HG03460 (cell line): ENCODE measurements at regions not wholly inside any gene's neighbourhood (a gene's known extent, or its start where the extent isn't known, plus 50 kb on each side); places are given as distances from the start of the nearest gene placed in this dataset.

Experiments
- ATAC-seq: cut with Tn5 transposase; IDR thresholded peaks from one replicate; pipeline ENCODE4 v1.9.1; 2021; ENCODE audit not compliant: unreplicated experiment

DNA sequence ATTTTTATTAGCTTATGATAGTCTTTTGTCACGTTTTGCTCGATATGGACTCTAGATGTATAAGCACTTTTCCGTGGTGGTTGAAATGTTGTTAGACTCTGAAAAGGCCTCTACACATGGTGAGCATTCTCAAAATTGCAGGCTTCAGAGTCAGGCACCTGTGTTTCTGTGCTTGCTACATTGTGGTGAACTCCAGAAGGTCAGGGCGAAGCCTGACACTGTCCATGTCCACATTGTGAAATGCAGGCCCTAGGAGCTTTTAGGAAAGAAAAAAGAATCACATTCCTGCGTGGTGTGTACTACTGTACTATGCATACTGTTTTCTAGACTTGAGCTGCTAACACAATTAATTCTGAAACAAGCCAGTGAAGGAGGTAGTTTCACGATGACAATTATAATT, 86.3 kb downstream of the HS3ST1 start:
- no peak for ATAC-seq

DNA sequence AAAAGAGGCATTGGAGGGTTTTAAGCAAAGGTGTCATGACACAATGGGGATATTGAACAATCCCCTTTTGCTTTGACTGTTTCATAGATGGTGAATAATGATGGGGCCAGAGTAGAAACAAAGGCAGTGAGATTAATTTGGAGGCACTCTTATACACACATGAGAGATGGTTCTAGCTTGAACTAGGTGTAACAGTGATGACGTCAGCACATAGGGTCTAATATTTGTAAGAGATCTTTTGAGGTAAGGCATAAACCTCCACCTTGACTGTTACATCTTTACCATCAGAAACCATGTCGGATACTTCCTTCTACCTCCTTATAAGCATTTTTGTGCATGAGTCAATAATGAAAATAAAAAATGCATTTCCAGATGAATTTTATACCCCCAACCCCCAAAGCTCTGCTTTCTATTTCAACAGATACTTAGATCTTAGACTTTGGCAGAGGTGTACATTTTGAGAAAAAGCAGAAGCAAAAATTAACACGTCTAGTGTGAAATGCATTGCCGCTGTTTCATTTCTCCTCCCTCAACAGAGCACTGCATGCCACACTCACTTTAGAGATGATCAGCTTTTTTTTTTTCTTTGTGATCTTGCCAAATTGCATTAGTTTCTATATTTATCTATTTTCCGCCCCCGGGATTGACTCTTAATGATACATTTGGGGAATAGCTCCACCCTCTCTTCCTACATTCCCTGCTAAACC, 87.2 kb downstream of the HS3ST1 start:
- ATAC-seq: no peak

DNA sequence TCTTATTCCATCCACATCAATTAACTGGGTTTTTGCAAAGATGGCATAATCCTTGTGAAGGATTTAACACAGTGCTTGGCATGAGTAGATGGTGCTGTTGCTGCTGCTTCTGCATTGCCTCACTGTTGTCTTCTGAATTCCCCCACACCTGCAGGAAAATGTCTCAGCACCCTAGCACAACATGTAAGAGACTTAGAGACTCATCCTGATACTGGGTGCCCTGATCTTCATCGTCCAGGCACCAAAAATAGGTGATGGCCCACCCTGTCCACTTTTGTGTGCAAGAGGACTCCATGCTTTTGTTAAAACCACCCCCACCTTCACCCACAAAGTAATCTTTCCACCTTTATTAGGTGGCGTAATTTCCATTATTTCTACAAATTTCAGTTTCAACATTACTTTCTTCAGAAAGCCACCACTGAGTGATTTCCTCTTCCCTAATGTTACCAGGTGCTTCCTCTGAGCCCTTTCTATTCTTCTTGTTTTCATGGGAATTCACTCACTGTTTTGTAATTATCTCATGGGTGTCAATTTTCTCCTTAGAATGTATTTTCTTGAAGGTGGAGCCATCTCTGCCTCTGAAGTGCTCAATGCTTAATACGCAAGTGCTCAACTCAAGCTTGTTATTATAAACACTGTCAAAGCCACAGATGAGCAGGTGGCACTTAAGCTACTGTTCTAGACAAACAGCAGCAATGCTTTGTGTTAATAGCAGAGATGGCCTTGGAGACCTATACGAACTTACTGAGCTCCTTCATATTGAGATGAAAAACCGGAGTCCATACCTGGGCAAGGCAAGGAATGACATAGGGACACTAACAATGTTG, 89.5 kb downstream of the HS3ST1 start:
- no peak for ATAC-seq

DNA sequence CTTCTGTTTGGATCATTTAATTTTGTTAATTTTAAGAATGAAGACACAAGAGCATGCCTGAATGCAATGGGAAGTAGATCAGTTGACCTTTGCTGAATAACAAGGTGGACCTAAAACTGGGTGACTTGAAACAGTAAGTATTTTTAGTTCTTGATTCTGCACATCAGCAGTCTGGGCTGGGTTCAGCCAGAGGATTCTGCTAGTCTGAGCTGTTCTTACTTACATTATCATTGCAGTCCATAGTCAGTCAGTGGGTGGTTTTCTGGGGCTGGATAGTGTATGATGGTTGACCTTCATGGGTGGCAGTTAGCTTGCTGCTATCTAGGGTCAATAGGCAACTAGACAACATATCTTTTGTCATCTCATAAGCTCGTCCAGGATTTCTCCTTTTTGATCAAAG, 91.4 kb downstream of the HS3ST1 start:
- ATAC-seq: no peak

DNA sequence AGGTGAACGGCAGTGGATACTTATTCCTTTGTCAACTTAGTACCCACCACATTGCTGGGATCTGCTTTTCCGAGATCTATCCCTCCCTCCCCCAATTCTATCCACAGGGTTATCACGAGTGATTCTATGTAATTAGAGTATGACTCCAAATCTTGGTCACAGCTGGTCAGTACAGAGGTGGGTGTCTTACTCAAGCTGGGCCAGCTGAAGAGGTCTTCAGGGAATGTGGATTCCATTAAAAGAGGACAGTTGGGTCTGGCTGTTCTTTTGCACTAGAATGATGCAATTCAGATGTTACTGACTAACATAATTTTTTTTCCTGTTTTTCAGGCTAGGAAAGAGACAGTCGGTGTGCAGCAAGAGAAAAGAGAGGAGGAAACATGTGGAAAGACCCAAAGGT, 92.3 kb downstream of the HS3ST1 start:
- no peak for ATAC-seq

DNA sequence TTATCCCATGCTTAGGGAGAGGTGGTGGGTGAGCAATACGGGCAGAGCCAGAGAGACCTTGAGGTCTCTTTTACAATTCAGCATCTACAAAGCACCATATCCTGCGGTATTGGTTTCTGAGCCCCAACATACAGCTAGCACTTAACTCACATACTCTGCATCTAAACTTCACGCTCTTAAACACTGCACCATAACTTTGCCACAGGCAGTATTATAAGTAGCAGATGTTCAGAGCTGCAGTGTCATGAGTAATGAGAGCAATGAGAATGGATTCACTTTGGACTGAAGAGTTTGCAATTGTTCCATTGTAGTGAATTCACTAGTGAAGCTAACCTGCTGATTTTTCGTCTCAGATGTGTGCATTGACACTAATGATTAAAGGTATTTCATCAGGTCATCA, 93.8 kb downstream of the HS3ST1 start:
- ATAC-seq: no peak

DNA sequence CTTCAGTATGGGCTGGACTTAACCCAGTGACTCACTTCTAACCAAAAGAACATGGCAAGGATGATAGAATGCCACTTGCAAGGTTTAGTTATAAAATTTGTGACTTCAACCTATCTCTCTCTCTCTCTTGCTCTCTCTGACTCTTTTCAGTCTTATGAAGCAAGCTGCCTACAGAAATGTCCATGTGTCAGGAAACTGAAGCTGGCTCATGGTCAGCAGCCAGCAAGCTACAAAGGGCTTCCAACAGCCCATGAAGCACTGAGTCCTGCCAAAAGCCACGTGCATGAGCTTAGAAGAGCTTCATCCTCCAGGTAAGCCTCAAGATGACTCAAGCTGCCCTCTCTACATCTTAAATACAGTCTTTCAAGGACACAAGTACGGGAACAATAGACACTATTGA, 100.3 kb downstream of the HS3ST1 start:
- ATAC-seq: no peak

DNA sequence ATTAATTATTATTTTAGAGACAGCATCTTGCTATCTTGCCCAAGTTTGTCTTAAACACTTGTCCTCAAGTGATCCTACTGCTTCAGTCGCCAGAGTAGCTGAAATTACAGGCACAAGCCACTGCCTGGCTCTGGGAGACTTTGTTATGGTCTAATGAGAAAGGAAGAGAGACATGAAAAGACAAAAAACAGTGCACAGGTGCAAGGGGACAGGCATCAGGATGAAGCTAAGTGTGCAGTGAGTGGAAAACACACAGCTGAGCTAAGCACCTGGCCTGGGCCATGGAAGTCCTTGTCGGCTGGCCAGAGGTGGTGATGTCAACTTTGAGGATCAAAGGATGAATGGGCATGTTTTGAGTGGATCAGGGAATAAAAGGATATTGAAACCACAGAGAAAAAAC, 102.7 kb downstream of the HS3ST1 start:
- ATAC-seq: no peak

DNA sequence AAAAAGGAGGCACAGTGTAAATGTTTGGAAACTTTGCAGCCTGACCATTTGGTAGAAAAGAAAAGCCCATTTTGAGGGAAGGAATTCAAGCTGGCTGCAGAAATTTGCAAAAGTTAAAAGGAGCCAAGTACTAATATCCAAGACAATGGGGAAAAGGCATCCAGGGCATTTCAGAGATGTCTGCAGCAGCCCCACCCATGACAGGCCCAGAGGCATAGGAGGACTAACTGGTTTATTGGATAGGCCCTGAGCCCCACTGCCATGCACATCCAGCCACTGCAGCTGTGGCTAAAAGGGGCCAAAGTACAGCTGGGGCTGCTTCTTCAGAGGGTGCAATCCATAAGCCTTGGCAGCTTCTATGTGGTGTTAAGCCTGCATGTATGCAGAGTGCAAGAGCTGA, 104.9 kb downstream of the HS3ST1 start:
- ATAC-seq: no peak

DNA sequence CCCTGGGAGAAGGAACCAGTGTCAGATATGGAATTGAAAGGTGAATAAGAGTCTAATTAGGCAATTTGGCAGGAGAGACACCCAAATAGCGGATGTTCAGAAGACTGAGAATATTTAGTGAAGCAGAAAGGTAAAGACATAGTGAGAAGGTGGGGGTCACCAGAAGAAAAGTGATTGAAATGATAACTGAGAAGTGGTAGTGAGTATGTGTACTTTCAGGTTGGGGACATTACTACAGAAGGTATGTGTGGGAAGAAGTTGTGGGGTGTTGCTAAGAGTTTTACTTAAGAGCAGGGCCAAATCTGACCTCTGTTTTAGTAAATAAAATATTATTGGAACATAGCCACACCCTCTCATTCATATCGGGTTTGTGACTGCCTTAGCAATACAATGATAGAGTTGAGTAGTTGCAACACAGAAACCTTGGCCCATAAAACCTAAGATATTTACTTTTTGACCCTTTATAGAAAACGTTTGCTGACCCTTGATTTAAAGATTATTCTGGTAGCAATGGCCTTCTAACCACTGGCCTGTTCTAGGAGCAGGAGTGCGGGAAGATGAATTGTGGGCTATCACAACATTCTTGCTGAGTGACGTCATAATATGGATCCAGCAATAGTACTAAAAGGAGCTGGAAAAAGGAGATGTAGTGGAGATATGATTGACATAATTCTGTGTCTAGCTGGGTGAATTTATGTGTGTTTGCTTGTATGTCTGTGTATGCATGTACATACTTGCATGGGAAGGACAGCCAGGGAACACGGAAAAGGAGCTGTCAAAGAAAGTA, 115.3 kb downstream of the HS3ST1 start:
- ATAC-seq: no peak

DNA sequence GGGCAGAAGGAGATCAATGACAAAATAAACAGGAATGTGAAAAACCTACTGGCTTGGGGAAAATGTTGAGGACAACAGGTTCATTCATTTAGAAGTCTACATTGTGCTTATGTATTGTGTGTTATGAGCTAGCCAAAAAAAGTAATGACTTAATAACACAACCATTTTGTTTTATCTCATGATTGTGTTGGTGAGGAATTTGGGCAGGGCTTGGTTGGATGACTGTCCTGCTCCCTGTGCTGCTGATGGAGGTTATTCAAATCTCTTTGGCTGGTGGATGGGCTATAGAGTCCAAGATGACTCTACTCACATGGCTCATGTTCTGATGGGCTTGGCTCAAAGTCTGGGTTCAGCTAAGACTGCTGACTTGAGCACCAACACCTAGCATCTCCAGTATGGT, 116.3 kb downstream of the HS3ST1 start:
- no peak for ATAC-seq

DNA sequence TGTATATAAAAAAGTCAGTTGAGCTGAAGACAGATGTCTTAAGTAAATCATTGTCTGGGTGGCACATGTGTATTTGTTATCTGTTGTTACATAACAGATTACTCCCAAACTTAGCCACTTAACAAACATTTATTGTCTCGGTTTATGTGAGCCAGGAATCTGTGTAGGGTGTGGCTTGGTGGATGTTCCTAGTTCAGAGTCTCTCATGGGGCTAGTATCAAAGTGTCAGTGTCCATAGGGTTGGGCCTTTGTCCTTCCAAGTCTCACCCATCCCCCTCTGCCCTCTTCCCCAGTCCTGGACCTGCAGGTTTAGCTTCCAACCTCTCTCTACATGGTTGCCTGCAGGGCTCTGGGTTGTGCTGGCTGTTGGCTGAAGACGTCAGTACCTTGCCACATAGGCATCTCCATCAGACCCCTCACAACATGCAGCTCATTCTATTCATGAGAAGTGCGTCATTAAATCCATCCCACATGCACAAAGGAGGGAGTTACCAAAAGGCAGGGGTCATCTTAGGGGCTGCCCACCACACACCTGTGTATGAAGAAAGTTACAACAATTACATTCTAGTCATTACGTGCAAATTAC, 127.5 kb downstream of the HS3ST1 start:
- ATAC-seq: no peak

DNA sequence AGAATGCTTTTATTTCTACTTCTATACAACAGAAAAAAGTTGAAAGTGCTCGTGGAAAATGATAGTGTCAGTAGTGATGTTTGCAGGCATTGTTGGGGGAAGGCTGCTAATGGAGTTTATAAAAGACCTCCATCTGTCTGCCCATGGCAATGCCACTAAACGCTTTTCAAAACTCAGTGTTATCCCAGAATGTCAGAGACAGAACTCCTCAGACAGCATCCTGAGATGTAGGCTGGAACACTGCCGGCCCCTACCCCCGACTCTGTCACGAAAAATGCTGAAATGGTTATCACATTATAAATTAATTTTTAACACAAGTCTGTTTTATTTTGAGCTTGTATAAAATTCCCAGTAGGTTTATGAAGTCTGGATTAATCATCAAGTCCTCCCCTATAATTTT, 128.9 kb downstream of the HS3ST1 start:
- no peak for ATAC-seq

DNA sequence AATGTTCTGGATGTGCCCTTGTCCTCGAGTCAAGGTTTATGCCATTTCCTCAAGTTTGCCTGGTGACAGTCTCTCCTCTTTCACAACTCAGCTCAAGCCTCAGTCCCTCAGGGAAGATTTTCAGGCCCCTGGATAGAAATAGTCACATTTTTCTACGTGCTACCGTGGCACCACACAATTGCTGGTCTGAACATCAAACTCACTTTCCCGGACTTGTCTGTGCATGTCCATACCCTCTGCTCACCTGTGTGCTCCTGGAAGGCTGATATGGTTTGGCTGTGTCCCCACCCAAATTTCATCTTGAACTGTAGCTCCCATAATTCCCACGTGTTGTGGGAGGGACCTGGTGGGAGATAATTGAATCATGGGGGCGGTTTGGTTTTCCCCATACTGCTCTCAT, 129.7 kb downstream of the HS3ST1 start:
- no peak for ATAC-seq

DNA sequence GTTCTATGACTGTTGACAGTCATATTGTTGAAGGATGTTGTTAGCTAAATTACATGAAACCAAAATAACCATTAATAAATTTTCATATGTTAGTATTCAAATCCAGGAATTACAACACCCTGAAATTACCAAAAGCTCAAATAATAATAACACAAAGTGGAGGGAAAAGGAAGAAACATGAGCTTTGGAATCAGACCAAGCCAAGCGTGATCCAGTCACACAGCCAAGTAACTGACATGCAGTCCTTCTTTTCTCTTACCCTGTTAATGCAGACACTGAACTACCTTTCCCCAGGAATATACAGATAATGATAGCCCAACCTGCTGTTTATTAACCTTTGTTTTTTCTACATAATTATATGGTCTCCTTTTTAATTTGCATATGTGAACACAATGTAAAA, 130.2 kb downstream of the HS3ST1 start:
- ATAC-seq: no peak

DNA sequence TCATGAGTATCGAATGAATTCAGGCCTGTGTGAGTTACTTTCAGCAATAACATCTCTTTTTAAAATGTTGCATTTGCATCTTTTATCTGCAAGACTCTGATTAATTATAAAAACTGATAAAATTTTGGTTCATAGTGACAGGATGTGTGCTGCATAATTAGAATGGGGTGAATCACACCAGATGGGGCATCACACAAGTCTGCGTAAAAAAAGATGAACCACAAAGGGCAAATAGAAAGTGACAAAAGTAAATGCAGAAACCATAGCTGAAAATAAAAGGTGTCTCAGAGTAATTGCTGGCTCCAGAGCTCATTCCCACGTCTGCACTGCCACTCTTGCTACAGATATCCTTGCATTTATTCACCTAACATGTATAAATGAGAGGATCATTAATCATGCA, 131.1 kb downstream of the HS3ST1 start:
- no peak for ATAC-seq

DNA sequence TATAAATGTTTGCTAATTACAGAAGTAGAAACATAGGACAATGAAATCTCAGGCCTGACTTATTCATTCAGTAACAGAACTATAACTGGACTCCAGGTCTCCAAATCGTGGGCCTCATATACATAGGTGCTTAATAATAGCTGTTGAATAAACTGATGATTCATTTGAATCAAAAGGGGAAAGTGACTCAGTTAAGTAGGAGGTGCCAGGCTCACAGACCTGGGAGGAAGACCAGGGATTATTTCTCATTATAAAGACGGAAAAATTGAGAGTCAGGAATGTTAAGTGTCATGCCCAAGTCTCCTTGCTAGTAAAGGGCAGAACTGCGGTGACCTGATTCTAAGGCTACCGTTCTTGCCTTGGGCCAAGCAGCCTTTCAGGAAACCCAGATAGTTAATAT, 131.5 kb downstream of the HS3ST1 start:
- ATAC-seq: no peak

DNA sequence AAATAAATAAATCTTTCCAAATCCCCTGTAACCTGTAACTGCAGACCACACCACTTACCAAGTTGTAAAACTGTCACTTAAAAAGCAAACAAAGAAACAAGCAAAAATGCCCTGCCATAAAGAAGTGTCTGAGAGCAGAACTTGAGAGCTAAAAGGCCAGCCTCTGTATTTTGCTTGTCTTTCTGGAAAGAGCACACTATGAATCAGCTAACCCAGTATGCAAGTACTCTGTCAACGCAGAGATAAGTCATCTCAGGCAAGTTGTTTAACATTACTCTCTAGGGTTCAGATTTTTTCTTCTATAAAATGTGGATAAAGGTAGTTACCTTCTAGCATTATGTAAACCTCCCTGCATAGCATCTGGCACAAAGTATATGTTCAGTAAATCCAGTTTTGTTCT, 134.8 kb downstream of the HS3ST1 start:
- no peak for ATAC-seq

DNA sequence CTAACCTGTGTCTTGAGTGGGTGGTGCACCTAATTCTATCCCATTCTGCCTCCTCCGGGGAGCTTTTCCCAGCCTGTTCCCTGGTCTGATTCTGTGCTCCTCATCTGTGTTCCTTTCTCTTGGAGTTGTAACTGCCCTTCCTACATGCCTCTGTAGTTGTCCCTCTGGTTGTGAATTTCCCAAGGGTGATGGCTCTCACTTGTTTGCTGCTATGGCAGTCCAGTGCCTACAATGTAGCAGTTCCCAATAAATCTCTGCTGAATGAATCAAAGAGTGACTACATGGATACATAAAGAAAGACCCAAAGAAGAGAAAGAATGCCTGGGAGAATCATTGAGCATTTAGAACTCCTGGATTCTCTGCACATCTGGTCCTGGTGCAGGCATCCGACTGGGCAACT, 141.6 kb downstream of the HS3ST1 start:
- ATAC-seq: no peak

DNA sequence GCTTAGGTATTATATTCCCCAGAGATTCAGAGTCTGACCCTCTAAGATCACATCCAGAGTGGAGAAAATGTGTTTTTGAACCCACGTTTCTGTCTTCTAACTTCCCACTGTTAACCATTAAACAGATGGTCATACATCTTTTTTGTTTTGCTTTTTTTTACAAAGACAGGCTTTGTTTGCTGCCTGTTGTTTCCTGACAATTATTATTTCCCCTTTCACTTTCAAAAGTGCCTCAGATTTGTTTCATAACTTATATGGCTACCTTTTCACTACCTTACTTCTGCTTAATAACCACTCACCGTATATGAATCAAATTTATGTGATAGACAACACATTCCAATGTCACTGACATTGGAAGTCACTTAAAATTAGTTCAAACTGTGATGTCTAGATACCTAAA, 142.2 kb downstream of the HS3ST1 start:
- peak; percentile 78 for ATAC-seq

DNA sequence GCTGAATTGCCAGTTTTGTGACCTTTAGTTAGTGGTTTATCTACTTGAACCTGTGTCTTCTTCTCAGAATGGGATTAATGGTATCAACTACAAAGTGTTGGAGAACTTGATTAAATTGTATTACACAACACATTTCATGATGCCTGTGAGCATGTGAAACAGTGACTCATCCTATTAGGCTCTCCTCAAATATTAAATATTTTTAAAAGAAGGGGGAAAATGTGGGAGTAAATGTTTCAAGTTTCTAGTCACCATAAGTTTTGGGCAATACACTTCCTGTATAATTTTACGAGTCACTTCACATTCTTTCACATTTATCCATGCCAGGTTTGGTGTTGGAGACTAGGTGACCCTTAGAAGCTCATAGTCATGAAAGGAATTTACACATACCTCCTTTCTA, 147.0 kb downstream of the HS3ST1 start:
- no peak for ATAC-seq

DNA sequence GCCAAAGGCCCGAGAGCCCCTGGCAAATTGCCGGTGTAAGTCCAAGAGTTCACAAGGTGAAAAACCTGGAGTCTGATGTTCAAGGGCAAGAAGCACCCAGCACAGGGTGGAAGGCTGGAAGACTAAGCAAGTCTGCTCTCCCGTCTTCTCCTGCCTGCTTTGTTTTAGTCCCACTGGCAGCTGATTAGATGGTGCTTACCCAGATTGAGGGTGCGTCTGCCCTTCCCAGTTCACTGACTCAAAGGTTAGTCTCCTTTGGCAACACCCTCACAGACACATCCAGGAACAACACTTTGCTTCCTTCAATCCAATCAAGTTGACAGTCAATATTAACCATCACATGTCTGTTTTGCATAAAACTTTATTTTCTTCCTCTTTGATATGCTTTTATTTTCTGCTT, 157.4 kb downstream of the HS3ST1 start:
- ATAC-seq: no peak
